HG02798 (cell line): ENCODE measurements at regions not wholly inside any gene's neighbourhood (a gene's known extent, or its start where the extent isn't known, plus 50 kb on each side); places are given as distances from the start of the nearest gene placed in this dataset.
"Not testable (repeated sequence)": the region's sequence is repeated elsewhere in the genome, so short reads cannot be mapped to it uniquely, and the experiment has no call there.

Experiments
- ATAC-seq: cut with Tn5 transposase; IDR thresholded peaks from one replicate; pipeline ENCODE4 v1.9.1; 2021; ENCODE audit warnings: mild to moderate bottlenecking; ENCODE audit not compliant: unreplicated experiment, poor library complexity

DNA sequence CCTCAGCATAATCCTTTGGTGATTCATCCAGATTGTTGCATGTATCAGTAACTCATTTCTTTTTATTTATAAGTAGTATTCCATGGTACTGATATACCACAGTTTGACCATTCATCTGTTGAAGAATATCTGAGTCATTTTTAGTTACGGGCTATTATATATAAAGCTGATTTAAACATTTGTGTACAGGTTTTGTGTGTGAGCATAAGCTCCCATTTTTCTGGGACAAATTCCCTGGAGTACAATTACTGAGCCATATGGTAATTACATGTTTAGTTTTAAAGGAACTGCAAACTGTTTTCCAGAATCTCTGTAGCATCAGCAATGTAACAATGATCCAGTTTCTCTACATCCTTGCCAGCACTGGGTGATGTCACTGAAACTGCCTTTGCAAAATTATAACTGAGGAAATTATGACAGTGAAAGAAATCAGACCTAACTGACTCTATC is 236.2 kb upstream of the KRR1 start:
- ATAC-seq: no peak

DNA sequence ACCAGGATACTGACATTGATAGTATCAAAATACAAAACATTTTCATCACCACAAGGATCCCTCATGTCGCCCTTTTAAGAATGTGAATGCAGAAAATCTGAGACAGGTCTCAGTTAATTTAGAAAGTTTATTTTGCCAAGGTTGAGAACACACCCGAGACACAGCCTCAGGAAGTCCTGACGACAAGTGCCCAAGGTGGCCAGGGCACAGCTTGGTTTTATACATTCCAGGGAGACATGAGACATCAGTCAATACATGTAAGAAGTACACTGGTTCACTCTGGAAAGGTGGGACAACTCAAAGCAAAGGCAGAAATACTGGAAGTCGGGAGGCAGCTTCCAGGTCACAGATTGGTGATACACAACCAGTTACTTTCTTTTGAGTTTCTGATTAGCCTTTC is 235.2 kb upstream of the KRR1 start:
- no peak for ATAC-seq

DNA sequence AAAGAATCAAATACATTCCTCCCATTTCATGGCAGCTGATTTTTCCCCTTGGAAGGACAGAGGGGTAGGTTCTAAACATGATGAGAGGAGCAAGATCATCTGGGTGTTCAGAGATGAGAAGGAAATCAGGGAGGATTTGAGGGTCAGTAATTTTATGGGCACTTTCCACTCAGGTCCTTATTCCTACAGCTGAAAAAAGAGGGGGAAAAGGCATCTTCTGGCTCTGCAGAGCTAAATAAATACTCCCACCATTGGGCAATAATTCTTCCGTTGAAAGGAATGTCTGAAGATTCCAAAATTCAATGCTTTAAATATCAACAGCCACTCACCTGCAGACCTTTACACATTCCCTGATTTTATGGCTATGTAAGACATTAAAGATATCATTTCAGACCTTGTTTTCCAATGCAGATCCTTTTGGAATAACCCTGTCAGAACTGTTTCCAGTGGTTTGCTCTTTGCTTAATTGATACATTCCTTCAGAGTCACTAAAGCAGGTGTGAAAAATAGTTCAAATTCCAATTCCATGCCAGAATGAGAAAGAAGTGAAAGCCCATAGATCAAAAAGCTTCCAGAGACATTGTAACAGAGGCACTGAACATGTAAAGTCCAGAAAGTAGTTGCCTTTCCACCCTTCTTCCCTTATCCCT is 233.3 kb upstream of the KRR1 start:
- ATAC-seq: no peak

DNA sequence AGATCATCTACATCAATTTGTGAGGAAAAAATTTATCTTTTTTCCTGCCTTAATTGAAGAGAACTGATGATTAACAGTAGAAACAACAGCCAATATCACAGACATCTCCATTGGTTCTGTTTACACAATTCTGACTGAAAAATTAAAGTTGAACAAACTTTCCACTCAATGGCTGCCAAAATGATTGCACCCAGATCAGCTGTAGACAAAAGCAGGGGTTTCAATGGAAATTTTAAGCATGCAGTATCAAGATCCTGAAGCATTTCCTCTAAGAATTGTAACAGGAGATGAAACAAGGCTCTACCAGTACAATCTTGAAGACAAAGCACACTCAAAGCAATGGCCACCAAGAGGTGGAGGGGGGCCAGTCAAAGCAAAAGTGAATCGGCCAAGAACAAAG is 231.6 kb upstream of the KRR1 start:
- ATAC-seq: no peak

DNA sequence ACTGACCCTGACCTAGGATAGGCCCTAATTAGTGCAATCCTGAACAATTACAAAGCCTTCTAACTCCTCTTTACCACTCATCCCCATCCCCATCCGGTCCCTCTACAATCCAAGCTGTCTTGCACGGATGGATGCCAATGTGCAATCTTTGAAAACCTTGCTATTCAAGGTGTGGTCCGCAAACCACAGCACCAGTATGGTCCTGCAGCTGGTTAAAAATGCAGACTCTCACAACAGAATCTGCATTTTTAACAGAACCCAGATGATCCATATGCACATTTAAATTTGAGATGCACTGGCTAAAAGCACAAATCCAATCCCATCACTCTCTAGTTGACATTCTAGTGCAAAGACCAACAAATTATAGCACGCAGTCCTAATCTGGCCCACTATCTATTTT is 230.6 kb upstream of the KRR1 start:
- ATAC-seq: no peak

DNA sequence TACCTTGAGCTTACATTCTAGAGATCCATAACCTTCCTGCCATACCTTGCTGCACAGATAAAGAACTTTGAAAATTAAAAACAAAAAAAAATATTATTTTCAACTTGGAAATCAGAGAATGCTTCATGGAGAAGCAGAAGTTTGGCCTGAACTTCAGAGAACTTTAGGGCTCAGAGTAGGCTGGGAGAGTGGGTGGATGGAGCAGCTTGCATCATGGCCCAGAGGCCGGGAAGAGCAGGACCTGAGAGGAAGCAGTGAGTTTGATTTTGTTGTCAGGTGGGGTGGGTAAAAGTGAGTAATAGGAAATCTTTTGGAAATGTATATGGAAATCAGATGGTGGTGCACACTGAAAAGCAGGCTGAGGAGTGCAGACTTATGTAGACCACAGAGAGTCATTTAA is 228.5 kb upstream of the KRR1 start:
- ATAC-seq: no peak

DNA sequence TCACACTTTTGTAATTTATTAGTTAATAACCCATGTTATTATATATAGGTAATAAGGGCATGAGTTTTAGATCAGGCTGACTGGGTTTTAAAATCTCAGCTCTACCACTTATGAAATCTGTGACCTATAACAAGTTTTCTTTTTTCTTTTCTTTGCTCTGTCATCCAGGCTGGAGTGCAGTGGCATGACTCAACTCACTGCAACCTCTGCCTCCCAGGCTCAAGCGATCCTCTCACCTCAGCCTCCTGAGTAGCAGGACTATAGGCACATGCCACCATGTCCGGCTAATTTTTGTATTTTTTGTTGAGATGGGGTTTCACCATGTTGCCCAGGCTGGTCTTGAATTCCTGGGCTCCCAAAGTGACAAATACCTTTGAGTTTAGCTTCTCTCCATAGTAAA is 227.7 kb upstream of the KRR1 start:
- ATAC-seq: not testable (repeated sequence)

DNA sequence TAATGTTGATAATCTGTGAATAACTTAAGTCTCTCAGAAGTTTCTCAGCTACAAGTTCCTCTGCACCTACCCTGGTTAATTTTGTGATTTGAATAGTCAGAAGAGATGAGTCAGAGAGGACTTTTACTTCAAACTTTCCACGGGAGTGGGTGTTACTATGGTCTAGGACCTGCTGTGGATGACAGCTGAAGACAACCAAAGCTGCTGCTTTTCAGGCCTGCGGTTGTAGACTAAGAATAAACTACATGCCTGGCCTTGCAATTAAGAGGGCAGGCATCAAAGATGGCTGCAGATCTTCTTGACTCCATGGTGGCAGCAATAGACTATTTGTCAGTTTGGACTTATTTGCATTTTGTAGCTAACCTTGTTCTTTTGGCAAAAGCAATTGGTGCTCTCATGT is 227.1 kb upstream of the KRR1 start:
- ATAC-seq: peak; percentile 98

DNA sequence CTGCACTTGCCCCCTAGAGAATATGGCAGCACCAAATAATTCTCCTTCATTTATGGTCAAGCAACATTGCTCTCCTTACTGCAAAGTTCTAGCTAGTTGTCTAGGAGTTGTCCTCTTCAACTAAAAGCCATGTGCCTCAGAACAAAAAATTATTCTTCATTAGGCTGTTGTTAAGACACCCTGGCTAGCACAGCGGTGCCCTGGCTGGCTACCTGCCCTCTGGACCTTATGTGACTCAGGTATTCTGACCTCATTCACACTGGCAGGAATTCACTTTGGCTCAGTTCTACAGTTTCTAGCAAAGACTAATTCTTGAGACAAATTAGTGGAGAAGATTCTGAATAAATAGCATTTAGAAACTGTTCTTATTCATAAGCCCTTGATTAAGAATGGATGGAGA is 224.4 kb upstream of the KRR1 start:
- no peak for ATAC-seq

DNA sequence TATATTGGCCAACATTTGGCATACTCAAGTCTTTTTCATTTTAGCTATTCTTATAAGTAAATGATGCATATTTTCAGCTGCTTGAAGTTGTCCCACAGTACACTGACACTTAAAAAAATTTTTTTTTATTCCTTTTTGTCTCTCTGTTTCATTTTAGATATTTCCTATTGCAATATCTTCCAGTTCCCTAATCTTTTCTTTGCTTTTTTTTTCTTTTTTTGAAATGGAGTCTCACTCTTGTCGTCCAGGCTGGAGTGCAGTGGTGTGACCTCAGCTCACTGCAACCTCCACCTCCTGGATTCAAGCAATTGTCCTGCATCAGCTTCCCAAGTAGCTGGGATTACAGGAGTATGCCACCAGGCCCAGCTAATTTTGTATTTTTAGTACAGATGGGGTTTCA is 217.4 kb upstream of the KRR1 start:
- ATAC-seq: no peak

DNA sequence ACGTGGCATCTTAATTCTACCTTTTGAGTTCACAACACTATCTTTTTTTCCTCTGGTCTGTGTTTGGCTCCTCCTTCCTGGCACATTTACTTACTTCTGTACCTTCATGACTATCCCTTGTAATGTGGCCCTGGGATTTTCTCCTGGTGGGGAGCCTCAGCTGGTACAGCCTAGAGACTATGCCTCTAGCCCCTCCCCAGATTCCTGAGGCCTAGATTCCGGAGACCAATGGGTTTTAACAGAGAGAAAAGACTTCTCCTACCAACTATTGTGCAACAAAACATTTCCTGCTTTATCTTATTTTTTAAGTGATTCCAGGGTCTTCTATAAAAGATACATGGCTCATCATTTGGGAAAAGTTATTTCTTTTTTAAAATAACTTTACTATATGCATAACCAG is 216.2 kb upstream of the KRR1 start:
- no peak for ATAC-seq

DNA sequence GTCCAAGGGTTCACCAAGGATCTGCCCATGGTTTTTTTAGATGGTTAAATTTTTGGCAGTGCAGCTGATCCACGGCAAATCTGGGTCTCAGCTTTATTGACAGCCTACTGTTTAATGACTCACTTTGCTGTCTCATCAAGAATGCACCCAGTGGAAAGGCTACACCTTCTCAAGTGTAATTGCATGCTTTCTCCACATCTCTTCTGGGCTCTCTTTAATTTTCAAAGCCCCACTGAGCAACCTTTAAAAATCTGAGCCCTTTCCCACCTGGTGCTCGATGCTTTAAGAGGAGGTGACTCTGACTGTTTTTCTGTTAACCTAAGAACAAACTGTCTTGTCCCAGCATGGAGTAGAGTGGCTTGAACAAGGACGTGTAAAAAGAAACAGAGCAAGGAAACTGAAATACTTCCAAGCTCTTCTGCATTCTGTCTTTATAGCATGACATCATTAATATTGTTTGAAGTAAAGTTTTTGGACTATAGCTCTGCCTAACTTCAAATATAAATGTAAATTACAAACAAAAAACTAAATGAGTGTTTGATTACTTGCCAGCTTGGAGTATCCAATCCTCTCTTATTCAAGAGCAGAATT is 214.2 kb upstream of the KRR1 start:
- no peak for ATAC-seq

DNA sequence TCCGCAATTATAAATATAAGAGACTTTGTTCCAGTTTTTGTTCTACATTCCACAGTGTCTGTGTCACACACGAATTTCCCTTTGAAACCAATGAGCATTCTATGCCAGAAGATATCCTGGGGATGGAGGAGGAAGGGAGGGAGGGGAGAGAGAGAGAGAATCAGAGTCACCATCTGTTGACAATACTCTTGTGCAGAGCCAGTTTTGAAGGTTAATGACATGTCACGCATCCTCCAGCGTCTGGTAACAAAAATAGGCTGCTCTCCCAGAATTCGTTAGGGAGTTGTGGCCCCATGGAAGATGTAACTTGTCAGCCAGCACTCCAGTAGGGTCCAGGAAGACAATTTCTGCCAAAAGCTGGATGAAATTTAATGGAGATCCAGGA is 213.5 kb upstream of the KRR1 start:
- ATAC-seq: no peak

DNA sequence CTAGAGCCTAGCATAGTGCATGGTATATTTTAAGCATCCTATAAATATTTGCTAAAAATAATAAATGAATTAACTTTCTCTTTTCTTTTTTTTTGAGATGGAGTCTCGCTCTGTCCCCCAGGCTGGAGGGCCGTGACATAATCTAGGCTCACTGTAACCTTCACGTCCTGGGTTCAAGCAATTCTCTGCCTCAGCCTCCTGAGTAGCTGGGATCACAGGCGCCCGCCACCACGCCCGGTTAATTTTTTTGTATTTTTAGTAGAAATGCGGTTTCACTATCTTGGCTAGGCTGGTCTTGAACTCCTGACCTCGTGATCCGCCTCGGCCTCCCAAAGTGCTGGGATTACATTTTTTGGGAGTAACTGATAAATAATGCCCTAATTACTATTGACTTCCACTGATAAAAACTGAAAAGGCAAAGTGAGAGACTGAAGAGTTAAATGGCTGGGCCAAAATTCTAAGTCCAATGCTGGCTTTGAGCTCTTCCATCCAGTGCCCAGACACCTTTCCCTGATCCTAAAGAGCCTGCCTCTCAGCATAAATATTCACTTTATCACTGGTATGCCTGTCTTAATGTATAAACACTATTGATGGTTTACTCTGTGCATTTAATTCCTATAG is 213.0 kb upstream of the KRR1 start:
- ATAC-seq: no peak

DNA sequence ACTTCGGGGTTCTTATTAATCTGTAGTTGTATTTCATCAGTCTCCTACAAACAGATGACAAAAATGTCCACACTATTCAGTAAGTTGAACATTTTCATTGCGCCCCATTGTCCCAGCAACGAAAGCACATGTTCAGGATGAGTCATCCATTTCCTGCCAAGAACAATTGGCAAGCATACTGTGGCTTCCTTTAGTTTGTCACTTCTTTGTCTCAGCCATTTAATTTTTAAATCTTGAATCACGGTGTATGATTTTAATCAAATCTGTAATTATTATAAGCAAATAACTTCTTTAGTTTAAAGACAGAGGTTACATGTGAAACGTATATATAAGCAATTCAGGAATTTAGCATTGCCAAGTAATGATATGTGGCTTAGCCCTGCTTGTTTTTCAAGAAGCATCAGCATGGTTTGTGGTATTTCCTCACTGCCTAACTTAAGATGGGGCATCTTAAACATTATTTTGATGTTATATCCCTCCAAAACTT is 211.3 kb upstream of the KRR1 start:
- ATAC-seq: peak; percentile 80

DNA sequence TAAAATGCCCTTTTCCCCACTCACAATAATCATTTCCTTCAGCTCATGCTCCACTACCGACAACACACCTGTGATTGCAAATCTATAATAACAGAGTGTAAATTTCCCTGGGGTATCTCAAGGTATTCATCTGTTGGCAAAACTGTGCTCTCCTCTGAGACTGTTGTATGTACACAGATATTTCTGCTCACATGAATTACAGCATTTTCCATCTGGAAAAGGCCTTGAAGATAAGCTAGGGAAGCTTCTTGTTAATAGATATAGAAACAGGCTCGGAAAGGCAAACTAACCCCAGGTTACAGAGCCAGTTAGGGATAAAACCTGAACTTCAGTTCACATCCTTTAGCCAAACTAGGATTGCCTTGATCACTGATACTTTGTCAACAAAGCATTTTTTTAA is 210.4 kb upstream of the KRR1 start:
- ATAC-seq: no peak

DNA sequence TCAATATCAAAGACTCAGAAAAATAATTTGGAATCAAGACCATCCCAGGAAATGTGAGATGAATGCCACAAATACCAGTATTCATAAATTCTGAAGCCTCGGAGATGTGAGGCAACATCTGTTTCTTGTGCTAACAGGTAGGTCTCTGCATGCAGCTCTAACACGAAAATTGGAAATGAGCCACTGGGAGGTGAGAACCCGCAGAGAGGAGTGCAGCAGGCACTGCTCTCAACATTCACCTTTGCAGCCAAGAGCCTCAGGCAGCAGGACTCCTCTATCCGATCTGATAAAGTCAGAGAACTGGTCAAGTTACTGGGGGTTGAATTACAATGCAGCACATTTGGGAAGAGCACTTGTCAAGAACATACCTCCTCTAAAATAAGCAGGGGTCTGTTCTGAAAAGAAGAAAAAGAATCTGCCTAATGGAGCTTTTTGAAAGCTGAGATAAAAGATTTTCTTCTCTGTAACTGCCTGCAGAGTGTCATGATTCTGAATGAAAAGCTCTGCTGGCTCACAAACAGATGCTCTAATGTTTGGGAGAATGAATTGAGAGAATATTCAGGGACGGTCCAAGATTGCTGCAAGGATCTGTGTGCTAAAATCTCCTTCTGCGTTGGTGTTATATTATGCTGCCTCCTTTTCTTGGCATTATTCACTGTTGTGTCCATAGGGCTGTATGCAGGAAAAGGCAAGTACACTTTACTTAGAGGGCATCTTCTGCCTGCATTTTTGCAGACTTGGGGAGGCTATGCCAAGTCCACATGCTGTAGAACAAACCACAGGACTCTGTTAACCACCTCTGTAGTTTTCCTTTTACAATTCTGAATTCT is 209.6 kb upstream of the KRR1 start:
- no peak for ATAC-seq

DNA sequence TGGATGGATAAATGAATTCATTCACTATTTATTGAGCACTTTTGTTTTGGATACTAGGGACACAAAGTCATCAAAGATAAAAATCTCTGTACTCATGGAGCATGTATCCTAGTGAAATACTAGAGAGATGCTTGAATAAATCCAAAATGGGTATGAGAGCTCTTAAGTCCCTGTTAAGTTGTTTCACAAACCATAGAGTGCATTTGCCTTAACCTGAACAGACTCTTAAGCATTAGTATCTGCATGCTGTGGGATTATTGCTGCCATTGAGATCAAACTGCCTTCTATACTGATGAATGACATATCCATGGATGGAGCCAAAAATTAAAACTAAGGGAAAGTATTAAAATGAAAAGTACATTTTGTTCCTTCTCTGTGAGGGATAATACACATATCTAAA is 206.5 kb upstream of the KRR1 start:
- no peak for ATAC-seq

DNA sequence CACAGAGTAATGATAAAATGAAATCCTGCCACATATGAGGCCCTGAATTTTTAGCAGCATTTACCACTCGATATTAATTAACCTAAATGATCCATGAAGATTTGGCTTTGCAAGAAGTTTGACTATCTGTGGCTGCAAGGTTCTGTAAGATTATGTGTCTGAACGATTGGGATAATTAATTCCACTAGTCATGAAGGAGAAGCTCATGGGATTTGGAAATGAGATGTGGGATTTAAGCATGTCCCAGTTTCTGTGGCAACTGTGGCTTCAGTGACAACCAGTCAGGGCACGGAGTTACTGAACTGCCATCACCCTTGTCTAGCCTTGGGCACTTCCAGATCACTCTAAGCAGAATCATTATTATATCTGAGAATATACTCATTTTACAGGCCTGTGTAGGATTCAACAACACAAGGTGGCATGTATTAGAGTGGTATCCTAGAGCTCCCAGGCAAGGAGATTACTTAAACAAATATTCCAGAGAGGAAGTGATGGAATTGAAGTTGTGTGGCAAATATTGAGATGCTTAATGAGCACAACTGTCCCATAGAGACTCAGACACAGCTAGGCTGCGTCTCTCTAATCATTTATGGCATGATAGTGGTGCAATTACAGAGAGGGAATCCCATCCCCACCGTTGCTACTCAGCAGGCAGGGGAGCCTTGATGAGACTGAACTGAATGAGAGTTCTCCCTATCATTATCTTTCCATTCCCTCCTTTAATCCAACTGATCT is 205.0 kb upstream of the KRR1 start:
- ATAC-seq: no peak

DNA sequence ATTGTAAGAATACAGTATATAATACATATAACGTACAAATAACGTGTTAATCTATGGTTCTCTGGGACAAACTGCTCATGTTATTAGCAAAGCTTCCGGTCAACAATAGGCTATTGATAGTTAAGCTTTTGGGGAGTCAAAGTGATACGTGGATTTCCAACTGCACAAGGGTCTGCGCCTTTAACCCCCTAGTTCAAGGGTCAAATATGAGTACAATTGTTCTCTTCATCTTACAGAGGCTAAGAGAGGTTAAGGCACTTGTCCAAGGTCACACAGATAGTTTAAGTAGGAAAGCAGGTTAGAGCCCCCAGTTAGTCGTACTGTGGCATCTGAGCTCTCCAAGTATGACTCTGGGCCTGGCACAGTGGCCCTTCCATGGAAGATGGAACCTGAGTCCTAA is 204.3 kb upstream of the KRR1 start:
- no peak for ATAC-seq

DNA sequence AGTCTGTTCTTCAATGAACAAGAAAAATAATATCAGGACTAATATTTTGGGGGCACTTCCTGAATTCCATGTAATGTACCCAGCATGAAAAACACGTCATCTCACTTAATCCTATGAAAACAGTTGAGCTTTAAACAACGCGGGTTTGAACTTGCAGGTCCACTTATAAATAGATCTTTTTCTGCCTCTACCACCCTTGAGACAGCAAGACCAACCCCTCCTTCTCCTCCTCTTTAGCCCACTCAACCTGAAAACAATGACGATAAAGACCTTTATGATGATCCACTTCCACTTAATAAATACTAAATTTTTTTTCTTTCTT is 203.9 kb upstream of the KRR1 start:
- no peak for ATAC-seq
